Psoas muscle (tissue), 7 donors: ENCODE measurements at regions not wholly inside any gene's neighbourhood (a gene's known extent, or its start where the extent isn't known, plus 50 kb on each side); places are given as distances from the start of the nearest gene placed in this dataset.

ENCODE experiments used
- ATAC-seq, 4 donors: fragments of 200-7000 bp; cut with Tn5 transposase; one replicate each; pipeline ENCODE4 v1.9.1; 2020; ENCODE audit warnings: moderate library complexity in 3 of 4, mild to moderate bottlenecking in 2 of 4
- DNase-seq, 2 donors: peaks; one replicate each; pipeline ENCODE4 v3.0.0-alpha.2; 2020
- H3K27ac ChIP-seq: fragments of 200-600 bp; one replicate; pipeline ENCODE4 v1.8.0; 2022
- H3K27me3 ChIP-seq, 3 donors: fragments of 200-600 bp in 1 of 3; one replicate each; pipeline versions ENCODE4 v1.6.1 to v1.8.0; 2013 to 2022; ENCODE audit warnings: low read length in 2 of 3, mild to moderate bottlenecking in 2 of 3, moderate library complexity in 1 of 3; ENCODE audit not compliant: insufficient read depth in 3 of 3
- H3K36me3 ChIP-seq, 2 donors: fragments of 200-600 bp in 1 of 2; one replicate each; pipeline versions ENCODE4 v1.6.1 to v1.8.0; 2013 to 2022; ENCODE audit warnings: low read depth in 1 of 2, mild to moderate bottlenecking in 1 of 2, moderate library complexity in 1 of 2; ENCODE audit not compliant: insufficient read depth in 1 of 2
- H3K4me1 ChIP-seq: fragments of 200-600 bp; one replicate; pipeline ENCODE4 v1.8.0; 2022
- H3K4me3 ChIP-seq: fragments of 200-600 bp; one replicate; pipeline ENCODE4 v1.8.0; 2022; ENCODE audit warnings: mild to moderate bottlenecking
- H3K9me3 ChIP-seq: fragments of 200-600 bp; one replicate; pipeline ENCODE4 v1.8.0; 2022
- WGBS, 3 donors: extraction: QIAGEN DNeasy Blood & Tissue Kit; methylation state at CpG; one replicate each; pipeline versions ENCODE4 v1.1.6 to v1.1.7; 2013; 5-methylcytosine and 5-hydroxymethylcytosine counted together
- intact Hi-C, 2 donors: fragments of 100-400 bp; cut with DNase I; formaldehyde crosslinking; loops; one replicate each; pipeline versions ENCODE4 v1.11.0 to v1.14.2; 2022
- TF ChIP-seq, protein P1 (sequence below): fragments of 200-600 bp; IDR thresholded peaks from one replicate; pipeline ENCODE4 v1.8.0; 2022; ENCODE audit warnings: antibody characterized with exemption
- donor health status: healthy with polysubstance abuse.
- donor health status: DM: no; HTN: no; CAD: no; lungs with moderate emphysema.
- donor health status: Bipolar disorder and iron deficiency.
- donor health status: healthy.
- donor health status: DM: yes; HTN: yes; CAD: no.
- donor health status: DM: no; HTN: no; CAD: no.
- donor health status: DM: yes; HTN: yes; CAD: no.

DNA sequence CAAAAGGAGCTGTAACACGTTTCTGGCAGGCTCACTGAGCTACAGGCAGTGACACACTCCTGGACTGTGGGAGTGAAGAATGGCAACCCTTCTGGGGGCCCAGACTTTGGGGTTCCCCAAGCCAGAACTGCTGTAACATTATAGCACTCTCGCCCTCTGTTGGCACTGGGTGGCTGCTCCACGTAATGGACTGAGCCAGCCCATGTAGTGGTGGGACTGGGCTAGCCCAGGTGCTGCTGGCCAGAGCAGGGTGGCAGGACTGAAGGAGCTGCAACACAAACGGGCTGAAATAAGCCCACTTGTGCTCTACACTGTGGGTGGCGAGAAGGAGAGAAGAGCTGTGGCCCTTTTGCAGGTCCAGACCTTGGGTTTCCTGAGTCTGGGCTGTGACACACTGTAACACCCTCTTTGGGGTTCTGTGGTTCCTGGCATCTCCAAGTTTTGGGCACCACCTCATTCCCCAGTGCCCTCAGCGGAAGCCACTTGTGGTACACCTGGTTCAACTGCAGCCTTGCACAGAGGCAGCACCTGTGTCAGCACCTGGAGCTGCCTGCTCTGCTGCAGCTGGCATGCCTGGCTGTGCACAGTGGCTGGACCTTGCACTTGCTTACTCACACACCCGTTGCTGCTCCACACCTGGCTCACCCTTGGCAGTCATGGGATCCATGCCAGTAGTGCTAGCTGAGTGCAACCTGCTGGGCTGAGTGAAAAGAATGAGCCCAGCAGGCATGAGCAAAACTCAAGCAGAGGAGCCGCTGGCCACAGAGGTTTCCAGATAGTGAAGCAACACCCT, 95.0 kb upstream of the PRR16 start:
- Histone ChIP-seq H3K27me3 (no peaks in the 10 kb centered on the region), H3K36me3 (no peaks in the 10 kb centered on the region), H3K9me3 (no peaks in the 10 kb centered on the region), H3K4me1 (no peaks in the 10 kb centered on the region), H3K4me3 (no peak overlapping the region), H3K27ac (no peak overlapping the region)
- DNase-seq (no peak), ATAC-seq (no peak)
- intact Hi-C loops = no loop called here
- TF ChIP-seq, protein P1, sequence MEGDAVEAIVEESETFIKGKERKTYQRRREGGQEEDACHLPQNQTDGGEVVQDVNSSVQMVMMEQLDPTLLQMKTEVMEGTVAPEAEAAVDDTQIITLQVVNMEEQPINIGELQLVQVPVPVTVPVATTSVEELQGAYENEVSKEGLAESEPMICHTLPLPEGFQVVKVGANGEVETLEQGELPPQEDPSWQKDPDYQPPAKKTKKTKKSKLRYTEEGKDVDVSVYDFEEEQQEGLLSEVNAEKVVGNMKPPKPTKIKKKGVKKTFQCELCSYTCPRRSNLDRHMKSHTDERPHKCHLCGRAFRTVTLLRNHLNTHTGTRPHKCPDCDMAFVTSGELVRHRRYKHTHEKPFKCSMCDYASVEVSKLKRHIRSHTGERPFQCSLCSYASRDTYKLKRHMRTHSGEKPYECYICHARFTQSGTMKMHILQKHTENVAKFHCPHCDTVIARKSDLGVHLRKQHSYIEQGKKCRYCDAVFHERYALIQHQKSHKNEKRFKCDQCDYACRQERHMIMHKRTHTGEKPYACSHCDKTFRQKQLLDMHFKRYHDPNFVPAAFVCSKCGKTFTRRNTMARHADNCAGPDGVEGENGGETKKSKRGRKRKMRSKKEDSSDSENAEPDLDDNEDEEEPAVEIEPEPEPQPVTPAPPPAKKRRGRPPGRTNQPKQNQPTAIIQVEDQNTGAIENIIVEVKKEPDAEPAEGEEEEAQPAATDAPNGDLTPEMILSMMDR = no peak
- 74 to 76% (median 75%) methylated on average over 8 of the region's 8 CpGs for WGBS, 3 donors

DNA sequence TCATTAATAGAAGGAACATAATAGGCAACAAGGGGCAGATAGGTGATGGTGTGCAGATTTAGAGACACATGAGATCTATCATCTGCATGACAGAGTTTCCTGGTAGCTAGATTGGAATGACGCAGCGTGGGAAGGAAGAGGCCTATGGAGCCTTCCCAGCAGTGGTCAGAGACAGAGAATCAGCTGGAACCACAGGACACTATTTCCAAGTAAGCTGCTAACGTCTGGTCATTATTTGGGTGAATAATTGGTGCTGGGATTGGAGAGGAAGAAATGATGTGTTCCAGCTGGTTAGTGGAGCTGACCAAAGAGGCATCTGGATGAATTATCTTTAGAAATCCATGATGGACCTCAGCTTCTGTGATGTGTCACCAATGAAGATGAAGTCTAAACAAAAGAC, 91.2 kb upstream of the PRR16 start:
- ATAC-seq = no peak
- Histone ChIP-seq H3K36me3 (no peaks in the 10 kb centered on the region), H3K9me3 (no peaks in the 10 kb centered on the region), H3K27ac (no peak overlapping the region), H3K4me3 (no peak overlapping the region), H3K4me1 (no peaks in the 10 kb centered on the region), H3K27me3 (no peaks in the 10 kb centered on the region)
- DNase-seq = no peak
- intact Hi-C loops = no loop called here
- 76 to 81% (median 77%) methylated on average over 3 of the region's 3 CpGs for WGBS, 3 donors
- TF ChIP-seq, protein P1 = no peak

DNA sequence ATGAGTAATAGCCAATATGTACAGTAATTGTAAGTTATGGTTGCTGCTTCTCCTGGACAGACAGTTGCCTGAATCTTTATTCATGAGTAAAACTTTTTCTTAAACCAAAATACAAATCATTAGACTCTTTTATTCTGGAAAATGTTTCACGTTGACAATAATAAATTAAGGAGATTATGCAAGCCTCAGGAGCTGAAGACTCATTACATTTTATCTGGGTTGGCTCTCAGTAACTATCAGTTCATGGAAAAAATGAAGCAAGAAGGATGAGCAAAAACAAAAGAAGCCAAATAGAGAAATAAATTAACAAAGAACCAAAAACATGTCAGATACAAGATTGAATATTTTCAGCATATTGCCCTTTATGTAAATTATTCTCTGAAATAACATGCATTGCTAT, 88.9 kb upstream of the PRR16 start:
- no peaks in the 10 kb centered on the region for H3K9me3 ChIP-seq
- 42 to 61% (median 60%) methylated on average over 1 of the region's 1 CpG for WGBS, 3 donors
- TF ChIP-seq, protein P1 = no peak
- H3K27ac ChIP-seq = no peak overlapping the region
- no peaks in the 10 kb centered on the region for H3K27me3 ChIP-seq
- no peaks in the 10 kb centered on the region for H3K36me3 ChIP-seq
- H3K4me1 ChIP-seq = no peaks in the 10 kb centered on the region
- no peak for ATAC-seq
- no peak overlapping the region for H3K4me3 ChIP-seq
- intact Hi-C loops = no loop called here
- no peak for DNase-seq

DNA sequence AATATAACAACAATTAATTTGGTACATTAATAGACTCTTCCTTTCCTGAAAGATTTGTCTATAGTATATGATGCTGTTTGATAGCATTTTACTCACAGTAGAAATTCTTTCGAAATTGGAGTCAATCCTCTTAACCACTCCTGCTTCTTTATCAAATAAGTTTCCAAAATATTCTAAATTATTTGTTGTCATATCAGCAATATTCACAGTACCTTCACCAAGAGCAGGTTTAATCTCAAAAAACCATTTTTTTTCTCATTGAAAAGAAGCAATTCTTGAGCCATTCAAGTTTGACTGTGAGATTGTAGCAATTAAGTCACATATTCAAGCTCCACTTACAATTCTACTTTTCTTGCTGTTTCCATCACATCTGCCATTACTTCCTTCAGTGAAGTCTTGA, 83.5 kb upstream of the PRR16 start:
- Histone ChIP-seq H3K27me3 (no peaks in the 10 kb centered on the region), H3K4me3 (no peak overlapping the region), H3K36me3 (no peaks in the 10 kb centered on the region), H3K9me3 (no peaks in the 10 kb centered on the region), H3K4me1 (no peaks in the 10 kb centered on the region), H3K27ac (no peak overlapping the region)
- 83 to 92% (median 84%) methylated on average over 1 of the region's 1 CpG for WGBS, 3 donors
- intact Hi-C loops = no loop called here
- no peak for ATAC-seq
- no peak for DNase-seq
- TF ChIP-seq, protein P1 = no peak

DNA sequence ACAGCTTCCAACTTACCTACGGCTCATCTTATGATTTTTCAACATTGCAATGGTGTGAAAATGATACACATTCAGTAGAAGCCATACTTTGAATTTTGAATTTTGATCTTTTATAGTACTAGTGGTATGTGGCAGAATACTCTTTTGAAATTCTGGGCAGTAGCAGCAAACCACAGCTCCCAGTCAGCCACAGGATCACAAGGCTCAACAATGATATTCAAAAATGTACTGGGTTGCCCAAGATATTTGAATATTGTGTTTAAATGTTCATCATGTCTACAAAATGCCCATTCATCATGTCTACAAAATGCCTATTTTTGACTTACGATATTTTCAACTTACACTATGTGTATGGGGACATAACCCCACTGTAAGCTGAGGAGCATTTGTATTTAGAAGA, 81.3 kb upstream of the PRR16 start:
- Histone ChIP-seq H3K9me3 (no peaks in the 10 kb centered on the region), H3K4me3 (no peak overlapping the region), H3K27me3 (no peaks in the 10 kb centered on the region), H3K36me3 (no peaks in the 10 kb centered on the region), H3K27ac (no peak overlapping the region), H3K4me1 (no peaks in the 10 kb centered on the region)
- intact Hi-C loops = no loop called here
- TF ChIP-seq, protein P1 = no peak
- ATAC-seq = no peak
- DNase-seq = no peak
- WGBS, 3 donors = 90 to 96% (median 90%) methylated on average over 2 of the region's 2 CpGs
